HL-60 (cell line): ENCODE measurements at regions not wholly inside any gene's neighbourhood (a gene's known extent, or its start where the extent isn't known, plus 50 kb on each side); places are given as distances from the start of the nearest gene placed in this dataset.

ENCODE experiments used
- POLR2AphosphoS5 ChIP-seq: IDR thresholded peaks from 2 replicates; pipeline ENCODE4 v1.6.1; 2012; ENCODE audit warnings: low read depth
- TF ChIP-seq, protein P1 (sequence below): IDR thresholded peaks from one replicate; pipeline ENCODE4 v1.5.1; 2011; ENCODE audit warnings: low read length, control low read depth, inconsistent platforms; ENCODE audit not compliant: insufficient read depth

- TF ChIP-seq, protein P1, sequence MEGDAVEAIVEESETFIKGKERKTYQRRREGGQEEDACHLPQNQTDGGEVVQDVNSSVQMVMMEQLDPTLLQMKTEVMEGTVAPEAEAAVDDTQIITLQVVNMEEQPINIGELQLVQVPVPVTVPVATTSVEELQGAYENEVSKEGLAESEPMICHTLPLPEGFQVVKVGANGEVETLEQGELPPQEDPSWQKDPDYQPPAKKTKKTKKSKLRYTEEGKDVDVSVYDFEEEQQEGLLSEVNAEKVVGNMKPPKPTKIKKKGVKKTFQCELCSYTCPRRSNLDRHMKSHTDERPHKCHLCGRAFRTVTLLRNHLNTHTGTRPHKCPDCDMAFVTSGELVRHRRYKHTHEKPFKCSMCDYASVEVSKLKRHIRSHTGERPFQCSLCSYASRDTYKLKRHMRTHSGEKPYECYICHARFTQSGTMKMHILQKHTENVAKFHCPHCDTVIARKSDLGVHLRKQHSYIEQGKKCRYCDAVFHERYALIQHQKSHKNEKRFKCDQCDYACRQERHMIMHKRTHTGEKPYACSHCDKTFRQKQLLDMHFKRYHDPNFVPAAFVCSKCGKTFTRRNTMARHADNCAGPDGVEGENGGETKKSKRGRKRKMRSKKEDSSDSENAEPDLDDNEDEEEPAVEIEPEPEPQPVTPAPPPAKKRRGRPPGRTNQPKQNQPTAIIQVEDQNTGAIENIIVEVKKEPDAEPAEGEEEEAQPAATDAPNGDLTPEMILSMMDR, result no peak
- no peak for TF ChIP-seq POLR2AphosphoS5
Measured at GRCh38 chr16:86763819-86764218, 185.5 kb downstream of the FOXL1 start.
